Activated naive CD8-positive, alpha-beta T cell treated with anti-CD3 and anti-CD28 coated beads, Interleukin-2, amount 10 ng/mL, durations not matched to agents 7 days and 5 days (primary cell): ENCODE measurements at regions not wholly inside any gene's neighbourhood (a gene's known extent, or its start where the extent isn't known, plus 50 kb on each side); places are given as distances from the start of the nearest gene placed in this dataset.

ENCODE experiments used
- ATAC-seq: fragments of 150-1000 bp; cut with Tn5 transposase; one replicate; pipeline ENCODE4 v1.10.0; 2021; ENCODE audit warnings: low read depth, moderate library complexity
- POLR2A ChIA-PET: fragments of 350-600 bp; sonication (Branson Sonifier 250); formaldehyde crosslinking; loops from one replicate; lab custom pipeline; 2021; ENCODE audit warnings: antibody characterized with exemption; lab: Charles Lee
- DNase-seq: peaks from one replicate; pipeline ENCODE4 v3.0.0; 2021
- H3K27ac Mint-ChIP-seq: one replicate; pipeline ENCODE4 v1.8.0; 2022; ENCODE audit warnings: mild to moderate bottlenecking, mixed read lengths
- H3K27me3 Mint-ChIP-seq: one replicate; pipeline ENCODE4 v1.8.0; 2022; ENCODE audit warnings: mild to moderate bottlenecking, moderate library complexity, mixed read lengths
- H3K36me3 Mint-ChIP-seq: one replicate; pipeline ENCODE4 v1.8.0; 2021; ENCODE audit warnings: mild to moderate bottlenecking, mixed read lengths
- H3K4me1 Mint-ChIP-seq: one replicate; pipeline ENCODE4 v1.8.0; 2021; ENCODE audit warnings: mixed read lengths
- H3K4me3 Mint-ChIP-seq: one replicate; pipeline ENCODE4 v1.8.0; 2022; ENCODE audit warnings: mild to moderate bottlenecking, moderate library complexity, mixed read lengths
- H3K9me3 Mint-ChIP-seq: one replicate; pipeline ENCODE4 v1.8.0; 2021; ENCODE audit warnings: mixed read lengths

DNA sequence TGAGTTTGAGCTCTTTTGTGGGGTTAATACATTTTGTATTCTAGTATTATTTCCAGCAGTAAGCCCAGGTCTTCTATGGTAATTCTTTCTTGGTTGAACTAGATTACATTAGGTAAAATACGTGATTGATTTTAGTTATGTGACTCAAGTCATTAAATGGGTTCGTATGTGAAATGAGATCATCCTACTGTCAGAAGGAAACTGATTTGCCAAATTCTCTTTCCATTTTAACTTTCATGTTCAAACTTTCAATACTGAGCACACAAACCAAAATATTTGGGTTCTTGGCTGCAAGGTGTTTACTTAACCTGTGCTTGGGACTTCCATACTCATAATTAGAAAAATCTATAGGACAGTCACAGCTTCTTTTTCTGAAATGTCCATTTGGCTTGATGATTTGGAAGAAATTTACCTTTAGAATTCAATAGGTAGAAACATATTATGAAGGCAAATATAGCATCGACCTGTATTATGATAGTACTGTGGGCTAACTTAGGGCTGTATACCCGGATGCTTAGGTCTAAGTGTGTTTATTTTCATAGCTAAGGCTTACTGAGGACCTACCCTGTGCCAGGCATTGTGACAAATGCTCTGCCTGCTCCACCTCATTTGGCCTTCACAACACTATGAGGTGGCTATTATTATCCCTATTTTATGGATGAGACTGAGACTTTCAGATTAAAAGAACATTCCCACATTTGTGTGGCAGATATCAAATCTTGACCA lies 631.8 kb upstream of the GRM7 start:
- DNase-seq = no peak
- no peak overlapping the region for H3K4me3 Mint-ChIP-seq
- no peak for ATAC-seq
- no peak overlapping the region for H3K27ac Mint-ChIP-seq
- POLR2A ChIA-PET = no interaction called here
- H3K4me1 Mint-ChIP-seq = no peaks in the 10 kb centered on the region
- peaks cover 5% of the 10 kb centered on the region for H3K9me3 Mint-ChIP-seq
- no peaks in the 10 kb centered on the region for H3K27me3 Mint-ChIP-seq
- no peaks in the 10 kb centered on the region for H3K36me3 Mint-ChIP-seq

DNA sequence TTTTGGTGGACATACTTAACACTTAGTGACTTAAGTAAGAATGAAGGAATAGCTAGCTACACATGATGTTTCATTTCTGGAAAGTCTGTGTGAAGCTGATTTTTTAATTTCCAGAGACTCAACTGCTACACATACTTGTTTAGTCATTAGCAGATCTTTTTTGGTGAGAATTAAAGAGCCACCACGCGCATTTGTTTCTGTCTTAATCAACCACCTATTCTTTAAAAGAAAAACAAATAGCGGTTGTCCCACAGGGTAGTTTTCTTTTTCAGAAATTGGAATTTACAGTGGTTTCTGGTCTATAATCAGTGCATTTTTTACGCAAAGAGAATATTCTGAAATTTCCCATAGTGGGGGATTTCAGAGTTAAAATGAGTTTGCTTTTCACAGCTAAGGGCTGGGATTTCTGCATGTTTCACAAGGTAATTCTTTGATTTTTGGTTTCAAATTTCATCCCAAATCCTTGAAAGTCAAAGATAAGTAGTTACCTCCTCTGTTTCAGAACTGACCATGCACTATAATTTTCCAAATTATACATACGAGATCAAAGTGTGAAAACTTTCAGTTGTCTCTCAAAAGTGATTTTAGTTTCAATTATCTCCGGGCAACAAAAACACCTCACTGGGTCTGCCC lies 631.0 kb upstream of the GRM7 start:
- Mint-ChIP-seq H3K9me3 (peaks cover 5% of the 10 kb centered on the region), H3K27ac (no peak overlapping the region), H3K4me1 (no peaks in the 10 kb centered on the region), H3K27me3 (no peaks in the 10 kb centered on the region), H3K4me3 (no peak overlapping the region), H3K36me3 (no peaks in the 10 kb centered on the region)
- DNase-seq (no peak), ATAC-seq (no peak)
- POLR2A ChIA-PET = no interaction called here

DNA sequence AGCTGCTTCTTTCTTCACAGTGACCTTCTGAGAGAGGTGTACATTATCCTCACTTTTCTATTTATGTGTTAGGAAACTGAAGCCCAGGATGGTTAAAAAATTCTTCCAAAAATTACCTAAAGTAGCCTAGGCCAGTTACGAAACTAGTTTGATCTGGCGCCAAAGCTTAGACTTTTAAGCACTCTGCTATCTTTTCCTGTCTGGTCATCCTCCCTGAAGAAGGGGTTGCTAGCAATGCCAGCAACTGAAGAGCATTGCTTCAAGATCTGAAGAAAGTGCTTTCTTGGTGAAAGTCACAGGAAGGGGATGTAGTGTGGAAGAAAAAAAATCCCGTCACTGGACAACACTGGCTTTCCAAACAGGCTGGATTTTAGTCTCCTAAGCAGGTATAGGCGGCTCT lies 618.8 kb upstream of the GRM7 start:
- no peak for DNase-seq
- POLR2A ChIA-PET = no interaction called here
- Mint-ChIP-seq H3K9me3 (peaks cover 2% of the 10 kb centered on the region), H3K27ac (no peak overlapping the region), H3K36me3 (no peaks in the 10 kb centered on the region), H3K4me3 (no peak overlapping the region), H3K4me1 (no peaks in the 10 kb centered on the region), H3K27me3 (no peaks in the 10 kb centered on the region)
- no peak for ATAC-seq

DNA sequence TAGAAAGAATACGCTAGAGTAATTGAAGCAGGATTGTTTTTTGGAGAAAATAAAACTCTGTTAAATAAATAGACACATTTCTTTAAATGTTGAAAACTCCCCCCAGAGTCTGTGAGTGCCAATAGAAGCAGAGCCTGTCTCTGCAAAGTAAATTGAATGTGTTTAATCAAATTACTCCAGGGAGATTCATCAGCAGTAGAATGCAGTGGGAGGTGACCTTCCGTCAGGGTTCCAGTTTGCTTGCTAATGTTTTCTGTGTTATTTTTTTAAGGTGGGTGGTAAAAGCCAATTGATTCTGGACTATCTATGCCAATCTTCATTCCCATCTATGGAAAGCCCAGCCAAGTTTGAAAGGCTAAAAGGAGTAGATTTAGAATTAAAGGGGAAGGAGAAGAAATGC lies 612.4 kb upstream of the GRM7 start:
- DNase-seq (no peak), ATAC-seq (no peak)
- Mint-ChIP-seq H3K36me3 (no peaks in the 10 kb centered on the region), H3K4me3 (no peak overlapping the region), H3K9me3 (peaks cover 2% of the 10 kb centered on the region), H3K27me3 (no peaks in the 10 kb centered on the region), H3K4me1 (no peaks in the 10 kb centered on the region), H3K27ac (no peak overlapping the region)
- POLR2A ChIA-PET = no interaction called here

DNA sequence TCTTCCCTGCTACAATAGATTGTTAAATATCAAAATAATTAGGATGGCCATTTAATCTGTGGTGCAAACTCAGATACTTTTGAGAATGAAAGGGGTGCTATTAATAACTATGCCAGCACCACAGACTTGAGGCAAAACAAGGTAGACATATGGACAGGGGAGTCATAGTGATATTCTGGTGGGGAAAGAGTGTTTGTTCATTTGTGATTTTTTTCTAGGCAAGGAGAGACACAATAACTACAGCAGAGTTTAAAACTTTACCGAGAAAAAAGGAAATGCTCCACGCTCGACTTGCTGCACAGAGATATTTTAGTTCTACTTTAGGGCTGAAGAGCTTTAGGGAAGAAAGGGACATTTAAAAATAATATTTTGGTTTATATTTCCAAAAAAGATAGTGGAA lies 611.2 kb upstream of the GRM7 start:
- ATAC-seq = no peak
- Mint-ChIP-seq H3K27ac (no peak overlapping the region), H3K36me3 (no peaks in the 10 kb centered on the region), H3K9me3 (peaks cover 4% of the 10 kb centered on the region), H3K4me1 (no peaks in the 10 kb centered on the region), H3K27me3 (no peaks in the 10 kb centered on the region), H3K4me3 (no peak overlapping the region)
- POLR2A ChIA-PET = no interaction called here
- DNase-seq = no peak

DNA sequence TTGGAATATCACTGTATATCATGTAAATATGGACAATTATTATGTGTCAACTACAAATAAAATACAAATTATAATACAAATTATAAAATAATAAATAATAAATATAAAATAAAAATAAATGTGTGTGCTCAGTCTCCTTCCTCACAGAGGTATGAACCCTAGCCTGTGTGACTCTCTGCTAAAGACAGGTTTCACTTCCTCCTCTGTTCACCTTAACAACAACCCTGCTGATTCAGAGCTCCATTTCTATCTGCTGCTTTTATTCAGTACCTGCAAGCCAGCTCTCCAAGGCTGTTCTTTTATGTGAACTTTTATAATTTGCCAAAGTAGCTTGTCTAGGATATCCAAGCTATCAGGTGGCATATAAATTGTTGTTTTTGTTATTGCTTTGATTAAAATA lies 610.7 kb upstream of the GRM7 start:
- ATAC-seq = no peak
- no peak overlapping the region for H3K4me3 Mint-ChIP-seq
- no peaks in the 10 kb centered on the region for H3K27me3 Mint-ChIP-seq
- no peak overlapping the region for H3K27ac Mint-ChIP-seq
- DNase-seq = no peak
- no peaks in the 10 kb centered on the region for H3K4me1 Mint-ChIP-seq
- H3K36me3 Mint-ChIP-seq = no peaks in the 10 kb centered on the region
- peaks cover 5% of the 10 kb centered on the region for H3K9me3 Mint-ChIP-seq
- POLR2A ChIA-PET = no interaction called here

DNA sequence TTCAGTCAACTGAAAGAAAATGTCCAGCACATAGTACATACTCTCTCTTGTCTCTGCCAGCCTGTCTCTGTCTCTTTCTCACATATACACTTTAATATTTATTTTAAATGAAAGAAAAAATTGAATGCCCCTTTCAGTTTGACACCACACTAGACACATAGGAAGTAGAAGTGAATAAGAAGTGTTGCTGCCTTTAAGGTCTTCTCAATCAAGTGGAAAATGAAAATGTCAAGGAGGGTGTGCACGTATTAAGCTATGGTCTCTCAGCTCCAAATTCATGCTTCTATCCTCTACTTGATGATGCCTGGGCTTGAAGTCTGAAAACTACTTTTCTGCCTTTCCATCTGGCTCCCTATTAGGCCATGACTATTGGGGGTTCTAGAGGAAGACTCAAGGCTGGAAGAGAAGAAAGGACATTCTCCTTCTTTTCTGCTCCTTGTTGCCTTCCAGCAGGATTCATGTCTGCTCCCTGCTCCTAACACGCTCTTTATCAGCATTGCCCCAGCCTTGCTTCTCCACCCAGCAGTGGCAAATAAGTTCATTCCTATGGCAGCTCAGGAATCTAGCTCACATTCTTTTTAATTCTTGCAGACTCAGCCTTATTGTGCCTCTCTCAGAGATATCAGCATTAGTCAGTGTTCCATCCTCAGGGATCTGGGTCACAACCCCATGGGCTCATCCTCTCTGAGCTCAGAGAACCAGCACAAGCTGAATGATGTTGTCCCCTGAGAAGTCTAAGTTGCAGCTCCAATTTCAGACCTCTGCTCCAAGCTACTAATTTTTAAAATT lies 609.1 kb upstream of the GRM7 start:
- Mint-ChIP-seq H3K36me3 (no peaks in the 10 kb centered on the region), H3K27ac (no peak overlapping the region), H3K9me3 (peaks cover 9% of the 10 kb centered on the region), H3K27me3 (no peaks in the 10 kb centered on the region), H3K4me1 (no peaks in the 10 kb centered on the region), H3K4me3 (no peak overlapping the region)
- ATAC-seq = no peak
- POLR2A ChIA-PET = no interaction called here
- DNase-seq = no peak

DNA sequence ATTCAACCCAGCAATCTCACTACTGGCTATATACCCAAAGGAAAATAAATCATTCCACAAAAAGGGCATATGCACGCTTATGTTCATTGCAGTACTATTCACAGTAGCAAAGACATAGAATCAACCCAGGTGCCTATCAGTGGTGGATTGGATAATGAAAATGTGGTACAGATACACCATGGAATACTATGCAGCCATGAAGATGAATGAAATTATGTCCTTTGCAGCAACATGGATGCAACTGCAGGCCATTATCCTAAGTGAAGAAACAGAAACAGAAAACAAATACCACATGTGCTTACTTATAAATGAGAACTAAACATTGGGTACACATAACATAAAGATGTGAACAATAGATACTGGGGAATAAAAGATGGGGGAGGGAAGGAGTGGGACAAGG lies 606.4 kb upstream of the GRM7 start:
- no peak for ATAC-seq
- DNase-seq = no peak
- POLR2A ChIA-PET = no interaction called here
- H3K4me1 Mint-ChIP-seq = no peaks in the 10 kb centered on the region
- no peaks in the 10 kb centered on the region for H3K27me3 Mint-ChIP-seq
- H3K27ac Mint-ChIP-seq = no peak overlapping the region
- H3K4me3 Mint-ChIP-seq = no peak overlapping the region
- no peaks in the 10 kb centered on the region for H3K36me3 Mint-ChIP-seq
- peaks cover 9% of the 10 kb centered on the region for H3K9me3 Mint-ChIP-seq

DNA sequence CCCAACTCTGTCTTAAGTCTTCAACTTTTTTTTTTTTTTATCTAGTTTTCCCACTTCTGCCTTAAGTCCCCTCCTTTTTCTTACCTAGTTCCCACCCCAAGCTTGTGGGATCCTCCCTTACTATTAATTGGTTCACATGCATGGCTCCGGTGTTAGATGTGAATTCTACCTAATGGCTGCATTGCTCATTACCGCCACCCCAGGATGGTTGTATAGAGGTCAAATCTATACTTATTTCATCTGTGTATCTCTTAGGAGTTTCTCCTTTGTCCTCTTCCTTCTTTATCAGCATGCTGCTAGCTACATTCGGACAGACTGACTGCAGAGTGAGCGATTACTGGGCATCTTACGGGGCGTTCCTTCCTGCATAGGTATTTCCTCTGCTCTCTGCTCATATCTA lies 605.7 kb upstream of the GRM7 start:
- ATAC-seq (no peak), DNase-seq (no peak)
- POLR2A ChIA-PET = no interaction called here
- H3K27ac Mint-ChIP-seq = no peak overlapping the region
- no peak overlapping the region for H3K4me3 Mint-ChIP-seq
- H3K36me3 Mint-ChIP-seq = no peaks in the 10 kb centered on the region
- no peaks in the 10 kb centered on the region for H3K4me1 Mint-ChIP-seq
- H3K27me3 Mint-ChIP-seq = no peaks in the 10 kb centered on the region
- H3K9me3 Mint-ChIP-seq = peaks cover 9% of the 10 kb centered on the region

DNA sequence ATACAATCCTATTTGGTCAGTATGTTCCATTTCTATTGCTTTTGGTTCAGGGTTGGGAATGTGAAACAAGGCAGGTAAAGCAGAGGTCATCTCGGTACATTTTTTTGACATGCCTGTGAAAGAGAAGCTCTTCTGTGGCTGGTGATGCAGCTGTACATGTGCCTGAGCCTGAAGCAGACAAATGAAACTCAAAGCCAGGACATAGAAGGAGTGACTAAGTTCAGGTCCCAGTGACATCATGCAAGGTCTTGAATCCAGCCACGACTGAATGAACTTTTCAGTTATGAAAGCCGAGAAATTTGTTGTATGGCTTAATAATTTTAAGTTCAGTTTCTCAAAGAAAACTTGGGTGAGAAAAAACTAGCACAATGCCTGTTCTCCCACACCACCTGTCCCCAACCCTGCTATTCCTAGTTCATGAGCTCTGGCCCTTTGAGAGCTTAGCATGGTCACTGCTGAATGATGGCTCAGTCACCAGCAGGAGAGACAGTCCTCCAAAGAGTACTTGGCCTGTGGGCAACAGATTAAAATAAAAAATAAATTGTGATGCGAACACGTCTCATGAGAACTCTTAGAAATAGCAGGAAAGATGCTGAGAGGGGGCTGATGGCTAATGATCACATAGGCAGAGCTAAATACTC lies 600.2 kb upstream of the GRM7 start:
- no peaks in the 10 kb centered on the region for H3K4me1 Mint-ChIP-seq
- H3K4me3 Mint-ChIP-seq = no peak overlapping the region
- POLR2A ChIA-PET = no interaction called here
- H3K27me3 Mint-ChIP-seq = no peaks in the 10 kb centered on the region
- peaks cover 2% of the 10 kb centered on the region for H3K9me3 Mint-ChIP-seq
- H3K36me3 Mint-ChIP-seq = no peaks in the 10 kb centered on the region
- ATAC-seq = no peak
- DNase-seq = no peak
- H3K27ac Mint-ChIP-seq = no peak overlapping the region

DNA sequence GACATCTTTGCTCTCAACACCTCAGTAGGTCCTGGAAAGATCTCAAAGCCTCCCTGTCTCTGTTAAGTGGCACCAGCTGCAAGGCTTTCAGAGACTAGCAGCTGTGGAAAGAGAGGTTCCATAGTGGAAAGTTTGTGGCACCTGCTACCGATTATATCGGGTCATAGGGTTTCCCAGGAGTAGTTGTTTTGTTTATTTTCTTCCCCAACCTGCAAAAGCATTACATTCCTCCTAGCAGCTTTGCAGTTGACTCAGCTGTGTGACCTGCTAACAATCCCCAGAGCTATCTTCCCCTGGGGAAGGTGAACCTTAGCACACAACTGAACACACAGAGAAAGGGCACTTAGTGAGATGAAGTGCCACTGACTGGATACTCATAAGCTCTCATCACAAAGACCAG lies 598.9 kb upstream of the GRM7 start:
- no peak overlapping the region for H3K4me3 Mint-ChIP-seq
- H3K9me3 Mint-ChIP-seq = no peaks in the 10 kb centered on the region
- H3K4me1 Mint-ChIP-seq = no peaks in the 10 kb centered on the region
- no peaks in the 10 kb centered on the region for H3K27me3 Mint-ChIP-seq
- no peak overlapping the region for H3K27ac Mint-ChIP-seq
- POLR2A ChIA-PET = no interaction called here
- DNase-seq = no peak
- no peaks in the 10 kb centered on the region for H3K36me3 Mint-ChIP-seq
- no peak for ATAC-seq

DNA sequence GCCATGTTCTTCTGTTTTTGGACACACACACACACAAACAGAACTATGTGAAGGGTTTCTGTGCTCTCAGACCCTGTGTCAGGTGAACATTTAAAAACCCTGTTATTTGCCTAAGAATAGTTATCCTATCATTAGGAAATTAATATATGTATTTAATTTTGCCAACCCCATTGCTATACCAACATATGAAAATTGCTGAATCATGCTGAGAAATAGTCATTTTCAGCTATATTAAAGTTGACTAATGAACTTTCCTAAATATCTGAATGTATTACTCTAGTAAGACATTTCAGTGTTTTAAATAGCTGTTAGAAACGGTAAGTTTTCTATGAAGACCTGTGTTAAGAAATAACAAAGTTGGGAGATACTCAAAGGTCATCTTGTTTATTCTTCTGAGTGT lies 596.9 kb upstream of the GRM7 start:
- Mint-ChIP-seq H3K9me3 (peaks cover 3% of the 10 kb centered on the region), H3K27me3 (no peaks in the 10 kb centered on the region)

DNA sequence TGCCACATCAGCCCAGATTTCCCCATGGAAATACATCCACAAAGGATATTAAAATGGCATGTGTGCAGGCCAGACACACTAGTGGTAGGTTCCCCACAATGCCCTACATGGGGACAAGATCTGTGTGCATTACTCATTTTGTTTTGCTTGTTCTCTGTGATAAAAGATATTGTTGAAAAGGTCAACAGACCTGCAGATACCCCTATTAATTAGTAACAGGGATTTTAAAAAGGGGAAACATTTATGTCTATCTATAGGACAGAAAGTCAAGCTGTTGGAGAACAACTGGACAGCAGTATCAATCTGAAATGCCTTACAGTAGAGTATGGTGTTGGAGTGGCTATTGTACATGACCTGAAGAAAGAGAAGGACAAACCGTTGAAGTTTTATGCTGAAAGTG lies 596.0 kb upstream of the GRM7 start:
- POLR2A ChIA-PET = no interaction called here
- Mint-ChIP-seq H3K4me3 (no peak overlapping the region), H3K27me3 (no peaks in the 10 kb centered on the region), H3K4me1 (no peaks in the 10 kb centered on the region), H3K36me3 (no peaks in the 10 kb centered on the region), H3K27ac (no peak overlapping the region), H3K9me3 (peaks cover 5% of the 10 kb centered on the region)
- DNase-seq (no peak), ATAC-seq (no peak)

More for the DNA sequence above, 596.9 kb upstream of the GRM7 start:
- Mint-ChIP-seq H3K4me1 (no peaks in the 10 kb centered on the region), H3K36me3 (no peaks in the 10 kb centered on the region), H3K4me3 (no peak overlapping the region), H3K27ac (no peak overlapping the region)
- DNase-seq (no peak), ATAC-seq (no peak)
- POLR2A ChIA-PET = no interaction called here
